GM12878 (cell line): ENCODE measurements at regions not wholly inside any gene's neighbourhood (a gene's known extent, or its start where the extent isn't known, plus 50 kb on each side); places are given as distances from the start of the nearest gene placed in this dataset.

ENCODE experiments used
- BCL11A ChIP-seq: IDR thresholded peaks from 2 replicates; pipeline ENCODE4 v1.6.1; 2011; ENCODE audit warnings: low read depth, low read length
- CBFB ChIP-seq: IDR thresholded peaks from 2 replicates; pipeline ENCODE4 v1.6.1; 2016; ENCODE audit warnings: antibody characterized with exemption, low read depth
- CREM ChIP-seq: IDR thresholded peaks from 2 replicates; pipeline ENCODE4 v1.6.1; 2014; ENCODE audit warnings: antibody characterized with exemption, low read depth
- CTCF ChIP-seq, 3 experiments: IDR thresholded peaks in 2 of 3; conservative IDR thresholded peaks in 1 of 3; 2 replicates each; pipeline ENCODE4 v1.5.1; 2011; ENCODE audit warnings: low read depth in 3 of 3, low read length in 3 of 3, mild to moderate bottlenecking in 3 of 3, control low read depth in 2 of 3, moderate library complexity in 2 of 3, inconsistent platforms in 1 of 3, mixed read lengths in 1 of 3; ENCODE audit not compliant: control insufficient read depth in 2 of 3, insufficient read depth in 1 of 3; ENCODE audit errors: extremely low read depth in 1 of 3
- E2F8 ChIP-seq: fragments of 450-650 bp; IDR thresholded peaks from 2 replicates; pipeline ENCODE4 v1.6.1; 2018; ENCODE audit warnings: mild to moderate bottlenecking, low read depth, moderate library complexity; ENCODE audit not compliant: partially characterized antibody
- EP300 ChIP-seq, 2 experiments: fragments of 150-350 bp in 1 of 2; IDR thresholded peaks; 2 replicates each; pipeline ENCODE4 v1.6.1; 2011 to 2012; ENCODE audit warnings: low read depth in 2 of 2, low read length in 2 of 2, borderline replicate concordance in 1 of 2, improper control_type of control experiment in 1 of 2, inconsistent platforms in 1 of 2; ENCODE audit not compliant: control insufficient read depth in 1 of 2
- ETV6 ChIP-seq, 2 experiments: fragments of 450-650 bp in 1 of 2; IDR thresholded peaks in 1 of 2; conservative IDR thresholded peaks in 1 of 2; 2 replicates each; pipeline ENCODE4 v1.6.1; 2014; ENCODE audit warnings: antibody characterized with exemption in 1 of 2, borderline replicate concordance in 1 of 2, low read depth in 1 of 2, mild to moderate bottlenecking in 1 of 2, moderate library complexity in 1 of 2
- FOXM1 ChIP-seq: IDR thresholded peaks from 2 replicates; pipeline ENCODE4 v1.6.1; 2012; ENCODE audit warnings: low read depth, mild to moderate bottlenecking, inconsistent platforms, low read length, moderate library complexity
- GABPA ChIP-seq: IDR thresholded peaks from 2 replicates; pipeline ENCODE4 v1.6.1; 2014; ENCODE audit warnings: antibody characterized with exemption, low read depth, mild to moderate bottlenecking, inconsistent platforms
- IKZF2 ChIP-seq, 2 experiments: fragments of 450-650 bp; IDR thresholded peaks; 2 replicates each; pipeline ENCODE4 v1.6.1; 2017; ENCODE audit warnings: mild to moderate bottlenecking in 2 of 2, moderate library complexity in 2 of 2
- IRF4 ChIP-seq: IDR thresholded peaks from 2 replicates; pipeline ENCODE4 v1.6.1; 2011; ENCODE audit warnings: low read depth, low read length
- MEF2A ChIP-seq: IDR thresholded peaks from 2 replicates; pipeline ENCODE4 v1.6.1; 2011; ENCODE audit warnings: low read depth, mild to moderate bottlenecking, low read length, moderate library complexity; ENCODE audit not compliant: insufficient read depth
- MTA2 ChIP-seq: fragments of 450-650 bp; IDR thresholded peaks from 2 replicates; pipeline ENCODE4 v1.6.1; 2016; ENCODE audit warnings: low read depth, mild to moderate bottlenecking, moderate library complexity
- NFIC ChIP-seq: IDR thresholded peaks from 2 replicates; pipeline ENCODE4 v1.6.1; 2012; ENCODE audit warnings: low read depth, mild to moderate bottlenecking, inconsistent platforms, low read length, moderate library complexity
- NFYB ChIP-seq: IDR thresholded peaks from 2 replicates; pipeline ENCODE4 v1.6.1; 2011; ENCODE audit warnings: low read depth, mild to moderate bottlenecking, low read length, improper control_type of control experiment, moderate library complexity; ENCODE audit not compliant: insufficient read depth
- PKNOX1 ChIP-seq: fragments of 450-650 bp; IDR thresholded peaks from 2 replicates; pipeline ENCODE4 v1.6.1; 2016; ENCODE audit warnings: mild to moderate bottlenecking
- SMARCA5 ChIP-seq: fragments of 450-650 bp; IDR thresholded peaks from 2 replicates; pipeline ENCODE4 v1.6.1; 2017; ENCODE audit warnings: mild to moderate bottlenecking
- SREBF1 ChIP-seq: IDR thresholded peaks from 2 replicates; pipeline ENCODE4 v1.6.1; 2012; ENCODE audit warnings: mild to moderate bottlenecking, low read length
- SRF ChIP-seq, 2 experiments: IDR thresholded peaks; 2 replicates each; pipeline ENCODE4 v1.6.1; 2011; ENCODE audit warnings: low read depth in 2 of 2, low read length in 2 of 2, mild to moderate bottlenecking in 1 of 2, moderate library complexity in 1 of 2
- TCF3 ChIP-seq: IDR thresholded peaks from 2 replicates; pipeline ENCODE4 v1.6.1; 2012; ENCODE audit warnings: low read depth, mild to moderate bottlenecking, low read length, borderline replicate concordance; ENCODE audit not compliant: insufficient read depth
- TCF7 ChIP-seq: IDR thresholded peaks from 2 replicates; pipeline ENCODE4 v1.6.1; 2014; ENCODE audit warnings: antibody characterized with exemption, borderline replicate concordance
- YY1 ChIP-seq: IDR thresholded peaks from 2 replicates; pipeline ENCODE4 v1.6.1; 2011; ENCODE audit warnings: low read depth, mild to moderate bottlenecking, low read length
- ZNF217 ChIP-seq: fragments of 450-650 bp; IDR thresholded peaks from 2 replicates; pipeline ENCODE4 v1.6.1; 2017; ENCODE audit warnings: antibody characterized with exemption, mild to moderate bottlenecking

GRCh38 chr5:143606043-143606752 lies 202.7 kb upstream of the NR3C1 start (continued):
- 0 out of 2 replicates have a peak, but pooled peaks have one; percentile 16 for TF ChIP-seq TCF7
- TF ChIP-seq BCL11A: peak; percentile 95
- TF ChIP-seq MTA2: peak; percentile 80
- no peak for TF ChIP-seq SREBF1
- no peak for TF ChIP-seq SRF (IDR thresholded peaks at IDR 0.05; ENCODE audit: low read depth in 2 of 2, low read length in 2 of 2)
- TF ChIP-seq NFIC: peak; percentile 89
- TF ChIP-seq E2F8: no peak
- peak; percentile 56; the same call in 1 of the 2 replicates for TF ChIP-seq CBFB
- no peak for TF ChIP-seq CTCF (IDR thresholded peaks at IDR 0.05 in 2 of 3, conservative IDR thresholded peaks at IDR 0.05 in 1 of 3; ENCODE audit: control insufficient read depth in 2 of 3, extremely low read depth in 1 of 3, insufficient read depth in 1 of 3, low read depth in 3 of 3, low read length in 3 of 3)
- TF ChIP-seq IRF4: peak; percentile 85; the same call in 1 of the 2 replicates
- TF ChIP-seq TCF3: 0 out of 2 replicates have a peak, but pooled peaks have one; percentile 42
- TF ChIP-seq EP300 (IDR thresholded peaks at IDR 0.05; ENCODE audit: borderline replicate concordance in 1 of 2, control insufficient read depth in 1 of 2, low read depth in 2 of 2, low read length in 2 of 2): peak; percentile 61 to 71; a peak in 2 of 4 replicates
- no peak for TF ChIP-seq NFYB
- TF ChIP-seq MEF2A: 0 out of 2 replicates have a peak, but pooled peaks have one; percentile 24
- peak; percentile 69 for TF ChIP-seq CREM
- peak; percentile 76; the same call in 1 of the 2 replicates for TF ChIP-seq ZNF217
- 0 out of 2 replicates have a peak, but pooled peaks have one; percentile 11 for TF ChIP-seq YY1
- peak; percentile 91; the same call in 1 of the 2 replicates for TF ChIP-seq FOXM1
- TF ChIP-seq ETV6 (conservative IDR thresholded peaks at IDR 0.05 in 1 of 2, IDR thresholded peaks at IDR 0.05 in 1 of 2; ENCODE audit: borderline replicate concordance in 1 of 2, low read depth in 1 of 2): peak in 1 of 2 experiments; percentile 87; a peak in 2 of 4 replicates
- TF ChIP-seq IKZF2 (IDR thresholded peaks at IDR 0.05): peak; percentile 38 to 45; a peak in 3 of 4 replicates
- TF ChIP-seq PKNOX1: no peak
- peak; percentile 37; the same call in 1 of the 2 replicates for TF ChIP-seq GABPA
- TF ChIP-seq SMARCA5: 0 out of 2 replicates have a peak, but pooled peaks have one; percentile 43
